ENCODE measurements at regions not wholly inside any gene's neighbourhood (a gene's known extent, or its start where the extent isn't known, plus 50 kb on each side); places are given as distances from the start of the nearest gene placed in this dataset.

DNA sequence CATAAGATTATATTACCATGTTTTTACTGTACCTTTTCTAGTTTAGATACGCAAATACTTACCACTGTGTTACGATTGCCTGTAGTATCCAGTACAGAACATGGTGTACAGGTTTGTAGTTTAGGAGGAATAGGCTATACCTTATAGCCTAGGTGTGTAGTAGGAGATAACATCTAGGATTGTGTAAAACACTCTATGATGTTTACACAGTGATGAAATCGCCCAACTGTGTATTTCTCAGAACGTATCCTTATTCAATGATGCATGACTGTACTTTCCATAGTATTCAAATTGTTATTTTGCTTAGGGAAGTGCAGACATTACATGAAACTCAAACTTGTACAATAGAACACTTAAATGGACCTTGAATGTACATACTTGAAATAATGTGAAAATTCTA, 188.1 kb upstream of the PDGFD start:
- TF ChIP-seq POLR2A (IDR thresholded peaks at IDR 0.05), result no peak
- no peak for TF ChIP-seq POLR2AphosphoS5 (IDR thresholded peaks at IDR 0.05)
- TF ChIP-seq, protein P1, sequence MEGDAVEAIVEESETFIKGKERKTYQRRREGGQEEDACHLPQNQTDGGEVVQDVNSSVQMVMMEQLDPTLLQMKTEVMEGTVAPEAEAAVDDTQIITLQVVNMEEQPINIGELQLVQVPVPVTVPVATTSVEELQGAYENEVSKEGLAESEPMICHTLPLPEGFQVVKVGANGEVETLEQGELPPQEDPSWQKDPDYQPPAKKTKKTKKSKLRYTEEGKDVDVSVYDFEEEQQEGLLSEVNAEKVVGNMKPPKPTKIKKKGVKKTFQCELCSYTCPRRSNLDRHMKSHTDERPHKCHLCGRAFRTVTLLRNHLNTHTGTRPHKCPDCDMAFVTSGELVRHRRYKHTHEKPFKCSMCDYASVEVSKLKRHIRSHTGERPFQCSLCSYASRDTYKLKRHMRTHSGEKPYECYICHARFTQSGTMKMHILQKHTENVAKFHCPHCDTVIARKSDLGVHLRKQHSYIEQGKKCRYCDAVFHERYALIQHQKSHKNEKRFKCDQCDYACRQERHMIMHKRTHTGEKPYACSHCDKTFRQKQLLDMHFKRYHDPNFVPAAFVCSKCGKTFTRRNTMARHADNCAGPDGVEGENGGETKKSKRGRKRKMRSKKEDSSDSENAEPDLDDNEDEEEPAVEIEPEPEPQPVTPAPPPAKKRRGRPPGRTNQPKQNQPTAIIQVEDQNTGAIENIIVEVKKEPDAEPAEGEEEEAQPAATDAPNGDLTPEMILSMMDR (IDR thresholded peaks at IDR 0.05), result no peak
